Panc1 (cell line): ENCODE measurements at regions not wholly inside any gene's neighbourhood (a gene's known extent, or its start where the extent isn't known, plus 50 kb on each side); places are given as distances from the start of the nearest gene placed in this dataset.

Experiments
- ATAC-seq: fragments of 200-7000 bp; cut with Tn5 transposase; 2 replicates; pipeline ENCODE4 v1.9.1; 2020; ENCODE audit warnings: mild to moderate bottlenecking, moderate library complexity
- BruUV-seq: library from RNA; stranded (reverse); fragments of 400-500 nt; replicated peaks from 2 replicates; lab custom pipeline; 2021; lab: Mats Ljungman, UMichigan
- CTCF ChIA-PET: fragments of 300-600 bp; sonication (Branson Sonifier 250); formaldehyde crosslinking; loops from one replicate; lab custom pipeline; 2022; ENCODE audit warnings: antibody characterized with exemption; lab: Charles Lee
- POLR2A ChIA-PET: fragments of 300-600 bp; sonication (Branson Sonifier 250); formaldehyde crosslinking; loops from one replicate; lab custom pipeline; 2022; ENCODE audit warnings: antibody characterized with exemption; lab: Charles Lee
- DNase-seq: peaks from one replicate; pipeline ENCODE4 v3.0.0-alpha.2; 2010; ENCODE audit warnings: low read depth, low spot score
- H3K27ac ChIP-seq: 2 replicates; pipeline ENCODE4 v1.5.1; 2011; ENCODE audit warnings: mild to moderate bottlenecking, low read length, inconsistent platforms
- H3K27me3 ChIP-seq: fragments of 200-500 bp; sonication (Bioruptor generic); 2 replicates; pipeline ENCODE4 v1.6.0; 2014; ENCODE audit warnings: low read length, inconsistent platforms; ENCODE audit not compliant: control insufficient read depth, insufficient read depth
- H3K36me3 ChIP-seq: fragments of 200-500 bp; sonication (Bioruptor generic); 2 replicates; pipeline ENCODE4 v1.5.1; 2014; ENCODE audit warnings: inconsistent platforms, mild to moderate bottlenecking, low read length, moderate library complexity; ENCODE audit not compliant: control insufficient read depth, insufficient read depth
- H3K4me1 ChIP-seq: 2 replicates; pipeline ENCODE4 v1.5.1; 2011; ENCODE audit warnings: inconsistent platforms, mild to moderate bottlenecking, low read length, moderate library complexity; ENCODE audit not compliant: control insufficient read depth, insufficient read depth
- H3K4me3 ChIP-seq, 2 experiments: 2 replicates each; pipeline ENCODE4 v1.5.1; 2011 to 2012; ENCODE audit warnings: low read depth in 2 of 2, low read length in 2 of 2, mild to moderate bottlenecking in 2 of 2, inconsistent platforms in 1 of 2, moderate library complexity in 1 of 2
- H3K9me3 ChIP-seq: fragments of 200-500 bp; sonication (Bioruptor generic); 2 replicates; pipeline ENCODE4 v1.5.1; 2014; ENCODE audit warnings: low read depth, mild to moderate bottlenecking, inconsistent platforms, low read length, moderate library complexity; ENCODE audit not compliant: control insufficient read depth, insufficient read depth
- POLR2AphosphoS5 ChIP-seq: IDR thresholded peaks from 2 replicates; pipeline ENCODE4 v1.6.1; 2012; ENCODE audit warnings: mild to moderate bottlenecking, low read depth, low read length, moderate library complexity
- SIN3A ChIP-seq: IDR thresholded peaks from 2 replicates; pipeline ENCODE4 v1.6.1; 2012; ENCODE audit warnings: low read depth, mild to moderate bottlenecking, low read length, moderate library complexity, borderline replicate concordance; ENCODE audit not compliant: insufficient read depth
- TCF7L2 ChIP-seq: IDR thresholded peaks from 2 replicates; pipeline ENCODE4 v1.6.1; 2011; ENCODE audit warnings: mild to moderate bottlenecking, low read depth, low read length, inconsistent platforms
- in situ Hi-C: cut with HindIII; loops from 2 replicates; pipeline ENCODE4 v1.10.0; 2016; ENCODE audit warnings: low sequenced_read_pairs, low pct_unique_long_range_greater_than_20kb
- intact Hi-C: fragments of 100-400 bp; cut with micrococcal nuclease; formaldehyde crosslinking; loops from one replicate; pipeline ENCODE4 v1.10.0; 2022; ENCODE audit not compliant: unreplicated experiment
- TF ChIP-seq, protein P1 (sequence below), 2 experiments: IDR thresholded peaks; 2 replicates each; pipeline ENCODE4 v1.6.1; 2011 to 2012; ENCODE audit warnings: low read depth in 2 of 2, control low read depth in 1 of 2, low read length in 1 of 2, mild to moderate bottlenecking in 1 of 2, moderate library complexity in 1 of 2; ENCODE audit not compliant: insufficient read depth in 1 of 2
- TF ChIP-seq, protein P2 (sequence below): fragments of 450-650 bp; IDR thresholded peaks from 2 replicates; pipeline ENCODE4 v1.5.1; 2017; ENCODE audit warnings: mild to moderate bottlenecking

DNA sequence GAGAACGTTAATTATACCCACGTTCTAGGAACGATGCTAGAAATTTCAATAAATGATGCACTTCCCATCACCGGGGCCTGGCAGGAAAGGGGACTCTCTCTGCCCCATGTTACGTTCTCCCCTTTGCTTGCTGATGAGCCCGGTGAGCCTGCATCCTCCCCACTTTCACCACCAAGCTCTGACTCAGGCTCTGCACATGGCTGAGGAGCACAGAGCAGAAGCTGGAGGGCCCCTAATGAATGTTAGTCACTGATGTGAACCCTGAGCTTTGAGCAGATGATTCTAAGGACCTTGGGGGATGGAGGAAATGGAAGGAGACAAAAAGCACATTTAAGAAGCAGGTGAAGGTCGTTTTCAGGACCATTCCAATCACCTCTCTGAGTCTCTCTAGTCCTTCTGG lies 468.2 kb upstream of the ARID1B start:
- no peak for ATAC-seq
- Histone ChIP-seq H3K36me3 (no peaks in the 10 kb centered on the region), H3K27ac (no peak overlapping the region), H3K4me3 (no peak overlapping the region), H3K27me3 (no peaks in the 10 kb centered on the region), H3K9me3 (no peaks in the 10 kb centered on the region), H3K4me1 (no peaks in the 10 kb centered on the region)
- POLR2A ChIA-PET: no interaction called here
- DNase-seq: no peak
- BruUV-seq: no TSS peak
- CTCF ChIA-PET: no interaction called here
- TF ChIP-seq, protein P1, sequence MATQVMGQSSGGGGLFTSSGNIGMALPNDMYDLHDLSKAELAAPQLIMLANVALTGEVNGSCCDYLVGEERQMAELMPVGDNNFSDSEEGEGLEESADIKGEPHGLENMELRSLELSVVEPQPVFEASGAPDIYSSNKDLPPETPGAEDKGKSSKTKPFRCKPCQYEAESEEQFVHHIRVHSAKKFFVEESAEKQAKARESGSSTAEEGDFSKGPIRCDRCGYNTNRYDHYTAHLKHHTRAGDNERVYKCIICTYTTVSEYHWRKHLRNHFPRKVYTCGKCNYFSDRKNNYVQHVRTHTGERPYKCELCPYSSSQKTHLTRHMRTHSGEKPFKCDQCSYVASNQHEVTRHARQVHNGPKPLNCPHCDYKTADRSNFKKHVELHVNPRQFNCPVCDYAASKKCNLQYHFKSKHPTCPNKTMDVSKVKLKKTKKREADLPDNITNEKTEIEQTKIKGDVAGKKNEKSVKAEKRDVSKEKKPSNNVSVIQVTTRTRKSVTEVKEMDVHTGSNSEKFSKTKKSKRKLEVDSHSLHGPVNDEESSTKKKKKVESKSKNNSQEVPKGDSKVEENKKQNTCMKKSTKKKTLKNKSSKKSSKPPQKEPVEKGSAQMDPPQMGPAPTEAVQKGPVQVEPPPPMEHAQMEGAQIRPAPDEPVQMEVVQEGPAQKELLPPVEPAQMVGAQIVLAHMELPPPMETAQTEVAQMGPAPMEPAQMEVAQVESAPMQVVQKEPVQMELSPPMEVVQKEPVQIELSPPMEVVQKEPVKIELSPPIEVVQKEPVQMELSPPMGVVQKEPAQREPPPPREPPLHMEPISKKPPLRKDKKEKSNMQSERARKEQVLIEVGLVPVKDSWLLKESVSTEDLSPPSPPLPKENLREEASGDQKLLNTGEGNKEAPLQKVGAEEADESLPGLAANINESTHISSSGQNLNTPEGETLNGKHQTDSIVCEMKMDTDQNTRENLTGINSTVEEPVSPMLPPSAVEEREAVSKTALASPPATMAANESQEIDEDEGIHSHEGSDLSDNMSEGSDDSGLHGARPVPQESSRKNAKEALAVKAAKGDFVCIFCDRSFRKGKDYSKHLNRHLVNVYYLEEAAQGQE (IDR thresholded peaks at IDR 0.05; ENCODE audit: insufficient read depth in 1 of 2, low read depth in 2 of 2, low read length in 1 of 2): no peak
- TF ChIP-seq, protein P2, sequence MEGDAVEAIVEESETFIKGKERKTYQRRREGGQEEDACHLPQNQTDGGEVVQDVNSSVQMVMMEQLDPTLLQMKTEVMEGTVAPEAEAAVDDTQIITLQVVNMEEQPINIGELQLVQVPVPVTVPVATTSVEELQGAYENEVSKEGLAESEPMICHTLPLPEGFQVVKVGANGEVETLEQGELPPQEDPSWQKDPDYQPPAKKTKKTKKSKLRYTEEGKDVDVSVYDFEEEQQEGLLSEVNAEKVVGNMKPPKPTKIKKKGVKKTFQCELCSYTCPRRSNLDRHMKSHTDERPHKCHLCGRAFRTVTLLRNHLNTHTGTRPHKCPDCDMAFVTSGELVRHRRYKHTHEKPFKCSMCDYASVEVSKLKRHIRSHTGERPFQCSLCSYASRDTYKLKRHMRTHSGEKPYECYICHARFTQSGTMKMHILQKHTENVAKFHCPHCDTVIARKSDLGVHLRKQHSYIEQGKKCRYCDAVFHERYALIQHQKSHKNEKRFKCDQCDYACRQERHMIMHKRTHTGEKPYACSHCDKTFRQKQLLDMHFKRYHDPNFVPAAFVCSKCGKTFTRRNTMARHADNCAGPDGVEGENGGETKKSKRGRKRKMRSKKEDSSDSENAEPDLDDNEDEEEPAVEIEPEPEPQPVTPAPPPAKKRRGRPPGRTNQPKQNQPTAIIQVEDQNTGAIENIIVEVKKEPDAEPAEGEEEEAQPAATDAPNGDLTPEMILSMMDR: no peak
- TF ChIP-seq TCF7L2: no peak
- no peak for TF ChIP-seq POLR2AphosphoS5
- TF ChIP-seq SIN3A: no peak
- intact Hi-C loops: no loop called here
- in situ Hi-C loops: no loop called here

DNA sequence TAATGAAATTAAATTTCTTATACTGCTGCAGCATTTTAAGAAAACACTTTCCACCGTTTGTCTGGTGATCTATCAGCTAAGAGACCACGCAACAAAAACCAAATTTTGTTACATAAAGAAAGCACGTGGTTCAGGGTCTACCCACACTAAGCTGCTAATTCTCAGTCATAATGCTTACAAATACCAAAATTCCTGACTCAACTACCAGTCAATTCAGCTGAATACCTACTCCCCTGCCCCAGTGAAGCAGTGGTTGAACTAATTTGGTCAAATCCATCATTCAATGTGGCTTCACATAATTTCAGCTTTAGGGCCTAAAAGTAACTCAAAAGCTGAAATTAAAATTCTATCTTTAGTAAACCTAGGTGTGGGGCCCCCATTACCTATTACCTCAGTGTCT lies 468.6 kb upstream of the ARID1B start:
- no peaks in the 10 kb centered on the region for H3K36me3 ChIP-seq
- no peak overlapping the region for H3K27ac ChIP-seq
- in situ Hi-C loops (no loop called here), intact Hi-C loops (no loop called here)
- ATAC-seq (no peak), DNase-seq (no peak)
- no peaks in the 10 kb centered on the region for H3K27me3 ChIP-seq
- H3K9me3 ChIP-seq: no peaks in the 10 kb centered on the region
- POLR2A ChIA-PET: no interaction called here
- CTCF ChIA-PET: no interaction called here
- no peaks in the 10 kb centered on the region for H3K4me1 ChIP-seq
- TF ChIP-seq TCF7L2: no peak
- TF ChIP-seq, protein P2: no peak
- TF ChIP-seq POLR2AphosphoS5: no peak
- TF ChIP-seq, protein P1 (IDR thresholded peaks at IDR 0.05; ENCODE audit: insufficient read depth in 1 of 2, low read depth in 2 of 2, low read length in 1 of 2): no peak
- no peak for TF ChIP-seq SIN3A
- BruUV-seq: no TSS peak
- H3K4me3 ChIP-seq: no peak overlapping the region
